Hepatocyte (in vitro differentiated cells): ENCODE measurements at regions not wholly inside any gene's neighbourhood (a gene's known extent, or its start where the extent isn't known, plus 50 kb on each side); places are given as distances from the start of the nearest gene placed in this dataset.
A peak's percentile ranks its signal among the peaks of the same experiment; 100 is the strongest.

Experiments used
- DNase-seq: peaks from one replicate; pipeline ENCODE4 v3.0.0-alpha.2; 2016; ENCODE audit warnings: low spot score
- H2AFZ ChIP-seq: fragments of 200-600 bp; sonication (generic); 2 replicates; pipeline ENCODE4 v1.6.0; 2016; ENCODE audit warnings: antibody characterized with exemption, mild to moderate bottlenecking
- H3K27ac ChIP-seq: fragments of 200-600 bp; sonication (generic); 2 replicates; pipeline ENCODE4 v1.5.1; 2016; ENCODE audit warnings: mild to moderate bottlenecking
- H3K27me3 ChIP-seq: fragments of 200-600 bp; sonication (generic); 2 replicates; pipeline ENCODE4 v1.6.1; 2016
- H3K36me3 ChIP-seq: fragments of 200-600 bp; sonication (generic); replicated peaks from 2 replicates; pipeline ENCODE4 v1.5.1; 2016; ENCODE audit warnings: low read depth; ENCODE audit not compliant: insufficient read depth
- H3K4me1 ChIP-seq: fragments of 200-600 bp; sonication (generic); 2 replicates; pipeline ENCODE4 v1.5.1; 2016; ENCODE audit warnings: mild to moderate bottlenecking, moderate library complexity; ENCODE audit not compliant: insufficient read depth
- H3K4me2 ChIP-seq: fragments of 200-600 bp; sonication (generic); 2 replicates; pipeline ENCODE4 v1.6.0; 2016
- H3K4me3 ChIP-seq: fragments of 200-600 bp; sonication (generic); 2 replicates; pipeline ENCODE4 v1.5.1; 2016; ENCODE audit warnings: mild to moderate bottlenecking
- H3K79me2 ChIP-seq: fragments of 200-600 bp; sonication (generic); 2 replicates; pipeline ENCODE4 v1.6.0; 2017; ENCODE audit warnings: mild to moderate bottlenecking
- H3K9me2 ChIP-seq: fragments of 200-600 bp; sonication (generic); replicated peaks from 2 replicates; pipeline ENCODE4 v1.6.0; 2017; ENCODE audit warnings: mild to moderate bottlenecking; ENCODE audit not compliant: insufficient read depth
- H3K9me3 ChIP-seq: fragments of 200-600 bp; sonication (generic); 2 replicates; pipeline ENCODE4 v1.5.1; 2016; ENCODE audit warnings: low read depth, mild to moderate bottlenecking
- H4K20me1 ChIP-seq: fragments of 200-600 bp; sonication (generic); 2 replicates; pipeline ENCODE4 v1.6.0; 2016; ENCODE audit warnings: mild to moderate bottlenecking; ENCODE audit not compliant: insufficient read depth, poor library complexity, severe bottlenecking
- CTCF ChIP-seq: fragments of 200-600 bp; sonication (generic); IDR thresholded peaks from 2 replicates; pipeline ENCODE4 v1.5.1; 2016; ENCODE audit warnings: antibody characterized with exemption, mild to moderate bottlenecking; ENCODE audit not compliant: poor library complexity
- EZH2 ChIP-seq: fragments of 200-600 bp; sonication (generic); IDR thresholded peaks from 2 replicates; pipeline ENCODE4 v1.6.1; 2016; ENCODE audit warnings: antibody characterized with exemption, mild to moderate bottlenecking, borderline replicate concordance
- EZH2phosphoT487 ChIP-seq: fragments of 200-600 bp; sonication (generic); IDR thresholded peaks from one replicate; pipeline ENCODE4 v1.6.1; 2018; ENCODE audit warnings: antibody characterized with exemption, mild to moderate bottlenecking, low read depth, moderate library complexity; ENCODE audit not compliant: unreplicated experiment, severe bottlenecking
- WGBS: methylation state at CpG from one replicate; pipeline ENCODE4 v1.1.6; 2016; ENCODE audit warnings: low lambda C conversion rate; ENCODE audit errors: missing lambda C conversion rate; 5-methylcytosine and 5-hydroxymethylcytosine counted together

- no peaks in the 10 kb centered on the region for H3K79me2 ChIP-seq
These were observed 82.6 kb downstream of the FOXA2 start for GRCh38 chr20:22501566-22502344.

GRCh38 chr20:22501034-22501433 is 83.3 kb downstream of the FOXA2 start:
- no peak for DNase-seq
- no peaks in the 10 kb centered on the region for H4K20me1 ChIP-seq
- no peaks in the 10 kb centered on the region for H3K79me2 ChIP-seq
- H3K4me3 ChIP-seq = no peak overlapping the region
- no peaks in the 10 kb centered on the region for H3K36me3 ChIP-seq
- H3K9me3 ChIP-seq = no peaks in the 10 kb centered on the region
- H3K27ac ChIP-seq = no peak overlapping the region
- no peak overlapping the region for H3K4me2 ChIP-seq
- peaks cover 6% of the 10 kb centered on the region for H3K4me1 ChIP-seq
- no peak for TF ChIP-seq EZH2
- no peak for TF ChIP-seq CTCF
- no peak for TF ChIP-seq EZH2phosphoT487
- H2AFZ ChIP-seq = no peak overlapping the region
- no peaks in the 10 kb centered on the region for H3K9me2 ChIP-seq
- no peaks in the 10 kb centered on the region for H3K27me3 ChIP-seq

More at GRCh38 chr20:22501566-22502344, 82.6 kb downstream of the FOXA2 start:
- H2AFZ ChIP-seq = no peak overlapping the region
- no peaks in the 10 kb centered on the region for H3K36me3 ChIP-seq
- no peak for DNase-seq
- no peak overlapping the region for H3K4me2 ChIP-seq
- 93% methylated on average over 11 of the region's 11 CpGs for WGBS
- TF ChIP-seq EZH2 (no peak), EZH2phosphoT487 (no peak), CTCF (no peak)
- no peaks in the 10 kb centered on the region for H3K9me3 ChIP-seq
- H3K4me3 ChIP-seq = no peak overlapping the region
- no peaks in the 10 kb centered on the region for H3K9me2 ChIP-seq
- no peaks in the 10 kb centered on the region for H4K20me1 ChIP-seq
- H3K27ac ChIP-seq = peak overlapping the region; percentile 44
- H3K27me3 ChIP-seq = no peaks in the 10 kb centered on the region
- peaks cover 6% of the 10 kb centered on the region for H3K4me1 ChIP-seq

- Histone ChIP-seq H3K36me3 (no peaks in the 10 kb centered on the region), H3K27ac (no peak overlapping the region), H3K9me3 (no peaks in the 10 kb centered on the region), H3K27me3 (no peaks in the 10 kb centered on the region), H3K79me2 (no peaks in the 10 kb centered on the region), H2AFZ (no peak overlapping the region), H3K4me3 (no peak overlapping the region), H3K9me2 (no peaks in the 10 kb centered on the region), H4K20me1 (no peaks in the 10 kb centered on the region), H3K4me2 (no peak overlapping the region), H3K4me1 (peaks cover 6% of the 10 kb centered on the region)
- TF ChIP-seq EZH2 (no peak), CTCF (no peak), EZH2phosphoT487 (no peak)
- WGBS = 79% methylated on average over 10 of the region's 10 CpGs
- DNase-seq = no peak
These were observed 84.7 kb downstream of the FOXA2 start for GRCh38 chr20:22499515-22500166.
